Fibroblast of upper back skin (primary cell): ENCODE measurements at regions not wholly inside any gene's neighbourhood (a gene's known extent, or its start where the extent isn't known, plus 50 kb on each side); places are given as distances from the start of the nearest gene placed in this dataset.
"Not testable (repeated sequence)": the region's sequence is repeated elsewhere in the genome, so short reads cannot be mapped to it uniquely, and the experiment has no call there.

ENCODE experiments used
- DNase-seq: peaks from one replicate; pipeline ENCODE4 v3.0.0-alpha.2; 2013

DNA sequence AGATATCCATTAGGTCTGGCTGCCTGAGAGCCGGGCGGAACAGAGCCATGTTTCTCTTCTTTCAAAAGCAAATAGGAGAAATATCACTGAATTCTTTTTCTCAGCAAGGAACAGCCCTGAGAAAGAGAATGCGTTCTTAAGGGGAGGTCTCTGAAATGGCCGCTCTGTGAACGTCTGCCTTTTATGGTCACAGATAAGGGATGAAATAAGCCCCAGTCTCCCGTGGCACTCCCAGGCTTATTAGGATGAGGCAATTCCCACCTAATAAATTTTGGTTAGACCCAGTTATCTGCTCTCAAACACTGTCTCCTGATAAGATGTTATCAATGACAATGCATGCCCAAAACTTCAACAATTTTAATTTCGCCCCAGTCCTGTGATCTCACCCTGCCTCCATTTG lies 133.4 kb upstream of the KCNJ18 start:
- DNase-seq = not testable (repeated sequence)

DNA sequence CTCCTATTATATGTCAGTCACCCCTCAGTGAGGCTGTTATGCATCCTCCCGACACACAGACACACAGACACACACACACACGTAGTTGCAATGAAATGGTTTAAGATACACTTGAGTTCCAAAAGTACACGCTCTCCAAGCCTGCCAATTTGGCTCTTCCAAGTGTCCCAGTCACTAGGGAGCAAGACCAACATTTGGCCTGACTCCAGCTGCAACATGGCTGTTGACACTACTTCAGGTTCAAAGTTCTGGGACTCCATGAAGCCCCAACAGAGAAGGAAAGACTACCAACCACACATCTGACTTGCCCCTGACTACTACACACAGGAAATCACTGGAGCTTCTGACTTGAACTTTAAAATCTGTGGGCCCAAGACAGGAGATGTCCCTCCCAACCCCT lies 128.1 kb upstream of the KCNJ18 start:
- DNase-seq = no peak

DNA sequence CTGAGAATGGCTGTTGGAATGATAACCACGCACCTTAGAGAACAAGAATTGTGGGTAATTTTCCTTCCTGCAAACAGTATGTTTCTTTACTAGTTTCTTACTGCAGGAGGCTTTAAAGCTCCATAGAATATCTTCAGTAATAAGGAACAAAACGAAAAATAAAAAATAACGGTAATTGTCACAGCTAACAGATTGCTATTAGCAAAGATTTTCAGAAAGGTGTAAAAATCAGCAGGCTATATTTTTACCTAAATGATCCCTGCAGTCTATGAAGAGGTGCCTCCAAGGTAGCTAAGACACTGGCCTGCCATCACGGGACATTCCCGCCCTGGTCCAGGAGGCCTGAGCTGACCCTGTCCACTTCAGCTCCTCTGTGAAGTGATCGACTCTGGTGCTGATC lies 127.6 kb upstream of the KCNJ18 start:
- not testable (repeated sequence) for DNase-seq

DNA sequence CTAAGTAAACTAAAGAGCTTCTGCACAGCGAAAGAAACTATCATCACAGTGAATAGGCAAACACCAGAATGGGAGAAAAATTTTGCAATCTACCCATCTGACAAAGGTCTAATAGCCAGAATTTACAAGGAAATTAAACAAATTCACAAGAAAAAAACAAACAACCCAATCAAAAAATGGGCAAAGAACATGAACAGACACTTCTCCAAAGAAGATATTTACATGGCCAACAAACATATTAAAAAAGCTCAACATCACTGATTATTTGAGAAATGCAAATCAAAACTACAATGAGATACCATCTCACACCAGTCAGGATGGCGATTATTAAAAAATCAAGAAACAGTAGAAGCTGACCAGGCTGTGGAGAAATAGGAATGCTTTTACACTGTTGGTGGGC lies 121.9 kb upstream of the KCNJ18 start:
- DNase-seq = not testable (repeated sequence)

DNA sequence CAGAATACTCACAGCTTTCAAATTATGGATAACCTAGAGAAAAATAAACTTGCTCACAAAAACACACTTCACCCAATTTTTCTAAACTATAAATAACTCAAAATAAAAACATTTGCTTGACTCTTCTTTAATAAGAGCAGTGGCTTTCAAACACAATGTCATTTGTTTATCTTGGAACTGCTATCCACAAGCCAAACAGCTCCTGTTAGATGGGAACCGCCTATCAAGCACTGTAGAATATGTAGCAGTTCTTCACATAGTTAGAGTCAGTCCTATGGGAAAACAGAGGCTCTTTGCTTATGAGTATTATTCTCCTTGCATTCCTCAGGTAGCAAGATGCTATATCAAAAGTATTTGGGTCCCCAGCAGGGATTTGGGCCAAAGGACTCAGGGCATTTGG lies 120.2 kb upstream of the KCNJ18 start:
- not testable (repeated sequence) for DNase-seq

DNA sequence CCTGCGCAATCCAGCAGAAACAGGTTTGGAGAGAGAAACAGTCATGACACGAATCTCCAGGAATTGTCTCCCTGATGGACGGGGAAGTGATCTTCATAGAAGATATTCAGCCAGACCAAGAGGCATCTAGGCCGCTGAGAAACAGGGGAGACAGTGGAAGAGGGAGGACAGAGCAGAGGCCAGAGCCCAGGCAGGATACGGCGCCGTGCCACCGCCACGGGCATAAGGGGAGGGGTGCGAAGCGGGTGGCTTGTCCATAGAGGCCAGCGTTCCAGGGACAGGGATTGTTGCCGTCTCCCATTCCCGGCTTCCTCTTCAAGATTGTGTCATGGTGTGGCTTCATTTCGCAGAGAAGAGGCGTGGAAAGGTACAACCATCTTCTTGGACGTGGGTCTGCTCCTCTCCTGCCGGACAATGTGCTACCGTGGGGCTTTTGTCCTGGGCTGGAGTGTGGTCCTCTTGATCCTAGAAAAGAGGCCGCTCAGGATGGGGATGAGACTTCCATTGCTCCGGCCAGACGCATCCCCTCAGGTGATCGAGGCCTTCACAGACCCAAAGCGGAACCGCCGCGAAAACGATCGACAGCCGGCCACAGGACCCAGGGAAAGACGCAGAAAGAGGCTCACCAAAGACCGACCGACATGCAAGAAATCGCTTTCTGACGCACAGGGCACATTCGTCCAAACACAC lies 118.9 kb upstream of the KCNJ18 start:
- DNase-seq = not testable (repeated sequence)

DNA sequence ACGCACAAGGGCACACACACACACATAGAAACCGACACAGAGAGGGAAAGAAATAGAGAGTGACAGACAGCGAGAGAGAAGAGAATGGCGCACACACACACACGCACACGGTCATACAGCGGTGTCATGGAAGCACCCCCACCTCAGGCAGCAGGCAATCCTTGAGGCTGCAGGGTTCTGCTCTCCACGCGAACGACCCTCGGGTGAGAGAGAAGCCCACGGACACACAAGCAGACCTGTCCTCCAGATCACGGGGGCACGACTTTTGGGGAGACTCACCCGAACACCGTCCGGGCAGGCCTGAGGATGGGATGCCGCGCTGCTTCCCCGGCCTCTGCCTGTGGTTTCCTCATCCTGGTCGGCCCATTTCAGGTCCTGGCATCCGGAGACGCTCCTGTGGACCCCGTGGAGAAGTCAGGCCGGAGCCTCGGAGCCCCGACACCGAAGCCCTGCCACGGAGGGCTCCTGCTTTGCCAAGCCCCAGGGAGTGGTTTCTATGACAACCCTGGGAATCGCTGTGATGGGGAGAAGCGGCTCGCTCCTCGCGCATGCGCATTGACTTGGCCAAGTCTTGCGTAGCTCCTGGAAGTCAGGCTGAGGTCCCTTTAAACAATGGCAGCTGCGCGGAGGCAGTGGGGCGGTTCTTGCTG lies 118.2 kb upstream of the KCNJ18 start:
- peak; percentile 82 for DNase-seq

DNA sequence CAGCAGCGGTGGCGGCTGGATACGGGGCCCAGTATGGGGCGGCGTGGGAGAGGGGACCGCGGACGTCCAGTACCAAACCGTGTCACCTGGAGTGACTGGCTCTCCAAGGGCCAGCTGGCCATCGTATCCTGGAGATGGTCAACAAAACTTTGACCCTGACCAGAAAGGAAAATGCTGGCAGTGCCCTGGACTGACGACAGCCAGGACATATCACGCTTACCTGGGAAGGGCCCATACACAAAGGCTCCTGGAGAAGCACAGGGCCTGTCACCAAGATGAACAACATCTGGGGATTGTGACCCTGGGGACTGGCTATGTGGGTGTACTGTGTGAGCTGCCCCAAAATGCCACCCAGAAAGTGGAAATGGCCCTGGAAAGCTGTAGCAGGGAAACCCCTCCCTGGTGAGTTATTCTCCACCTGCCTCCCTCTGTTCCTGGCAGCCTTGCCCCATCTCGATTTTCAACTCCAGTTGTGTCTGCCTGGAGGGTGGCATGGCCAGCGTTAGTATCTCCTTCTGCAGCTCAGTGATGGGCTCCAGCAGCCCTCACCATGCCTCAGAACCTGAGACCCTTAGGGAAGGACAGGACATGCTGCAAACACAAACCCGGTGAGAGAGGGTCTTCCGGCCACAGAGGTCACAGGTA lies 117.6 kb upstream of the KCNJ18 start:
- DNase-seq = not testable (repeated sequence)

DNA sequence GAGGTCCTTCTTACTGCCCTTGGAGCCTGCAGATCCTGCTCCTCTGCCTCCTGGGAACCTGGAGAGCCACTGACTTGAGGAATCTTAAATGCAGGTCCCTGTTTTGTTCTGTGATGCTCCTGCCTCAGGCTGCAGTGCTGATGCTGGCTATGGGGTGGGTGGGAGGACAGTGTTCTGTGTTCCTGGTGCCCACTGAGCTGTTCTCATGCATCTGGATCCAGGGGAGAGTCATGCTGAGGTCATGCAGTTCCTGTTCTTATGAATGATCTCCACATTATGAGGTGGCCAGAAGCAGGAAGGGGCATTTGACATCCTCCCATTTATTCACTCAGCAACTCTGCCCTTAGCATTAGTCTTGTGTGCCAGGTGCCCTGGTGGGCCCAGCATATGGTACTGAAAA lies 113.5 kb upstream of the KCNJ18 start:
- not testable (repeated sequence) for DNase-seq

DNA sequence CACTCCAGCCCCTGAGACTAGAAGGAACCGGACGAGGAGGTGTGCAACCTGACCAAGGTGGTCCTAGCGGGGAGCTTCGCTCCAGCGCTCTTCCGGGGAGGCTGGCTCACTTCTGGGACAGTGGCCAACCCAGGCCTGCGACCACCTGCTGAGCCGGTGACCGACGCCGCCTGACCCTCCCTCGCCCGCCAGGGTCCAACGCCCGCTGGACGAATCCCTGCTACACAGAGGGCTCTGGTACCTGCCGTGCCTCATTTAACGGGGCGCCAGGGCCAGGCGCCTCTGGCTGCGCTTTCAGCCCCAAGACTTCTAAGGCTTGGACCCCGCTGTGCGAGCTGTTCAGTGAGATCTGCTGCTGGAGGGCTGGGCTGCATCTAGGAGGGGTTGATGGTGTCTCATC lies 99.5 kb upstream of the KCNJ18 start:
- no peak for DNase-seq

DNA sequence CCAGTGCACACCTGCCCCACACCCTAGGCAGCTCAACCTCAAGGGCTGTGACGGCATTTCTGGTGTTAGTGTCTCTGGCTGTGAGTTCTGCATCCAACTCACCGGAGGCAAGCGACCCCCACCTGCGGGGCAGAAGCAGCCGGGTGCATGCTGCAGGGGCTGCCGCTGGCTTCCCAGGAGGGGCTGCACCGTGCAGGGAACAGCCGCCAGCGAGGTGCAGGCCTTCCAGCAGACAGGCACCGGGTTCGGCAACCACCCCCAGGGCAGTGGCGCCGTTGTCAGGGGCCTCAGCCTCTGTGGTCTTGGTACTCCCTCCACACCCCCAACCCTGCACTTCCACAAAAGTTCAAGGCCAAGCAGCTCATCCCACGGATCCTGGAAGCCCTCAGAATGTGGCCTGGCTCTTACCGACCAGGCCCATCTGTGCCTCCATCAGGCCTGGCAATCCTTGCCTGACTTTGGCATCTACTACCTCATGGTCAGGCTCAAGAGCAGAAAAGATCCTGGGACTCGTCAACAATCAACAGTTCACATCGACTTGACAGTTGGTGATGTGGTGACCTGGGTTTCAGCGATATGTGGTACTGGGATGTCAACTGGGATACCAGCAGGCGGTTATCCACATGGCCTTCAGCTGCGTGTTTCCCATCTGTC lies 98.7 kb upstream of the KCNJ18 start:
- DNase-seq = not testable (repeated sequence)

DNA sequence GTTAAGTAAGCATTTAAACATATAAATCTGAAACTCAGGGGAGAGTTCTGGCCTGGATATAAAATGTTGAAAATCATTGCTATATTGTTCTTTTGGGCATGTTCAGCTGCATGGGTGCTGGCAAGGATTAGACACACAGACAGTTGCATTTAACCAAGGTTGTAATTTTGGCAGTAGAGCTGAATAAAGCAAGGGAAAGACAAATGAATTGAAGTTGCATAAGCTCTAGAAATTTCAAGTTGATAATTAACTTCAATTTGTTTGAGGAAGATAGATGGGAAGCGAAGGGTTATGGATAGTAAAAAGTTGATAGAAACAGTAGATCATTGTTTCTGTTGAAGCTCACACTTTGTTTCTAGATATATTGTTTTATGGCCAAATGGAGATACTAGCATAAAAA lies 97.2 kb upstream of the KCNJ18 start:
- DNase-seq = no peak

DNA sequence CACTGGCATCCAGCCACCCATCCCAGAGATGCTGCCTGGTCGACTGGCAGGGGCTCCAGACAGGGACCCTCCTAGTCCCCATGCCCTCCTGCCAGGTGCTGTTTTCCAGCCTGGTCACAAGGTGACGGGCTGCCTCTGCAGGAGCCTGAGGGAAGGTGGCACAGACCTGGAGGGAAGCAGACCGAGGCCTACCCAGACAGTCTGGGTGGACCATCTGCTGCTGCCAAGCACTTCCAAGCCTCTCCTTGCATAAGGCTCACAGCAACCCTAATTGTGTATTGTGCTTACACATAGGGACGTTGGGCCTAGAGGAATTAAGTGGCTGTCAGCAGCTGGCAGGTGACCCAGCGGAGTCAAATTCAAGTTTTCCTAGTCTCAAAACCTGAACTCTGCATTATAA lies 90.1 kb upstream of the KCNJ18 start:
- no peak for DNase-seq

DNA sequence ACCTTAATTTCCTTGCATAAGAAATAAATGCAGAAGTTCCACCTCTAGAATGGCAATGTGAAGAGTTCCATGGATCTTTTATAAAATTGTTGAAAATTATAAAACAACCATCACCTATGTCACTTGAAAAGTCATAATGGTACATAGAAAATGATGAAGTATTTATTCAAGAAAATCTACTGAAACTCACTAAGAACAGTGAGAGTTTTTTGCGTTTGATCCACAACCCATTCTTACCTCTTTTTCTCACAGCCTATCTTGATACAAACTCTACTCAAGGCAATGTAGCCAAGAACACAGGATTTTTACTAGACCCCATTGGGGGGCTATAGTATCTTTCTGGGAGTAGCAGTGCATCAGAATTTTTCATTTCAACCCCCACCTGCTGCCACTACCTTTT lies 89.0 kb upstream of the KCNJ18 start:
- DNase-seq = not testable (repeated sequence)

DNA sequence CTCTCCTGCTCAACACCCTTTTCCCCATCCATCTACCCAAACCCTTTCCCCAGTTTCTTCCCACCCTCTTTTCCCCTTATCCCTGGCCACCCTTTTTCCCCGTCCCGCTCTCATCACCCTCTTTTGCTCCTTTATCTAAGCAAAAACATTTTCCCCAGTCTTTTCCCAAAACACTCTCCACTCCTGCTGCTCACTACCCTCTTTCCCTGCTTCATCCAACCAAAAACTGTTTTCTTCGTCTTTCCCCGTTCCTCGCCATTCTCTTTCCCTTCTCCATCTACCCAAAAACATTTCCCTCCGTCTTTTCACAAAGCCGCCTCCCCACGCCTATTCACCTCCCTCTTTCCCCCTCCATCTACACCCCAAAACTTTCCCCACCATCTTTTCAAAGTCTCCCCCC lies 80.9 kb upstream of the KCNJ18 start:
- DNase-seq = not testable (repeated sequence)

DNA sequence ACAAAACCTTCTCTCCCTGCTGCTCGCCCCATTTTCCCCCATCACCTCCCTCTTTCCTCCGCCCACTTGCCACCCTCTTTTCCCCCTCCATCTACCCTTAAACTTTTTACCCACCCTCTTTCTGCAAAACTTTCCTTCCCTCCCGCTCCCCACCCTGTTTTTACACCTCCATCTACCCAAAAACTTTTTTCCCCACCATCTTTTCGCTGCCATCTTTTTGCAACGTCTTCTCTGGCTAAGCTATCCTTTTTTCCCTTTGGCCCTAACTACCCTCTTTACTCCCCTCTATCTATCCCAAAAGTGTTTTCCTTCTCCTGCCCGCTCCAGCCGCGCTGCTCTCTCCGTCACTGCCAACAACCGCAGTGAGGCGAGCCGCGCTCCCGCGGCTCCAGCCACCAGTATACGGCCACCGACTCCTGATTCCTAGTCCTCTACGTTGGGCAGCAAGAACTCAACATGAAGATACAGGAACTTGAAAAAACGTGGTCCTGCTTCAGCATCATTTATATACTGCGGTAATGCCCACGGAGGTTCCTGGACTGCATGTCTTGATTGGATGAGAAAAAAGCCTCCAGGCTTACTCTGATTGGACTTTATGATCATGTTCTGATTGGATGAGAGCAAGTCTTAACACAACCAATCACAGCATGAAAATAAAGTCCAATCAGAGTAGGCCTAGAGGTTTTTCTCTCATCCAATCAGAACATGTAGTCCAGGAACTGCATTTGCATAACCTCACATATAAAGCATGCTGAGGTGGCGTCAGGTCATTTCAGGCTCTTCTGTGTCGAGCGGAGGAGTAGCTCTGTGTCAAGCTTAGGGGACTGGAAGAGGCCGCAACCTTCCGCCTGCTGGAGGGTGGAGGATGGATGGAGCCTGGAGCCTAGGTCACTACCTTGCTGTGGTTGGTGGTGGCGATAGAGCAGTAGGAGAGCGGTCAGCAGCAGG lies 79.9 kb upstream of the KCNJ18 start:
- DNase-seq = not testable (repeated sequence)

DNA sequence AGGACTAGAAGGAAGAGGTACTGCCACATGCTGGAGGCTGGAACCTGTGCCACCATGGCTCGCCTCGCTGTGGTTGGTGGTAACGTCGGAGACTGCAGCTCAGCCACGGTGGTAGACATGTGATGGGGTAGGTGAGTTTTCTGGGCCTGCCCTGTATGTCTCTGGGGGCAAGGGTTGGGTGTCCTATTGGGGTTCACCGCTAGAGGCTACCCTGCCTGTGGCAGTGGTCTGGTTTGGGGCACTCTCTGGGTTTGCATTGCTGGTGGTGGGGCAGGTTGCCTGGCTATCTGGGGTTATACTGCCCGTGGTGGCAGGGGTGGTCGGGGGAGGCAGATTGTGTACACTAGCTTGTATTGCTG lies 79.3 kb upstream of the KCNJ18 start:
- no peak for DNase-seq

DNA sequence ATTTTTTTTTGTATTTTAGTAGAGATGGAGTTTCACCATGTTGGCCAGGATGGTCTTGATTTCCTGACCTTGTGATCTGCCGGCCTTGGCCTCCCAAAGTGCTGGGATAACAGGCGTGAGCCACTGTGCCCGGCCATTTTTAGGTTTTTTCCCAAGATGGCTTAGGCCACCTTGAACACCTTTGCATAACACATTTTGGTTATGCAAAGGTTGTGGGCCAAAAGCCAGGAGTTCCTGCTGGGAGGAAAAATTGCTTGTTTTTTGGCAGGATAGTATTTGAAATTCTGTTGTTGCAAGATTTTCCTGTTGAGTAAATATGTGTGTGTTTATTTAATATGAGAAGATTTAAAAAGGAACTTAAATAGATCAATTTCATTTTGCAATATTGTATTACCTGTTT lies 65.3 kb upstream of the KCNJ18 start:
- DNase-seq = not testable (repeated sequence)
